ENCODE measurements at regions not wholly inside any gene's neighbourhood (a gene's known extent, or its start where the extent isn't known, plus 50 kb on each side); places are given as distances from the start of the nearest gene placed in this dataset.

- no peaks in the 10 kb centered on the region for H3F3A ChIP-seq (ENCODE audit: low read length, unreplicated experiment)
- no peaks in the 10 kb centered on the region for H3K79me2 ChIP-seq (ENCODE audit: low read length)
- TF ChIP-seq EZH2phosphoT487 (IDR thresholded peaks at IDR 0.05; ENCODE audit: borderline replicate concordance, low read length) (no peak), EZH2 (IDR thresholded peaks at IDR 0.05; ENCODE audit: low read length, unreplicated experiment) (no peak), CTCF (conservative IDR thresholded peaks at IDR 0.05; ENCODE audit: low read depth, low read length) (no peak)
- no peak overlapping the region for H3K4me3 ChIP-seq (ENCODE audit: low read length)
- DNase-seq (no peak), ATAC-seq (no peak)
- H3K9me2 ChIP-seq (replicated peaks; ENCODE audit: low read length) = no peaks in the 10 kb centered on the region
- no peak overlapping the region for H2AFZ ChIP-seq (ENCODE audit: low read length)
- H3K27ac ChIP-seq (ENCODE audit: low read length) = no peak overlapping the region
- no peaks in the 10 kb centered on the region for H3K4me1 ChIP-seq (ENCODE audit: insufficient read depth, low read length)
- no peaks in the 10 kb centered on the region for H3K36me3 ChIP-seq (ENCODE audit: low read depth, low read length)
- ChIA-PET CTCF (no interaction called here), POLR2A (ENCODE audit: unreplicated experiment) (no interaction called here)
- no peak overlapping the region for H3K4me2 ChIP-seq (ENCODE audit: low read length)
- H4K20me1 ChIP-seq (ENCODE audit: low read length) = no peaks in the 10 kb centered on the region
- intact Hi-C loops (cut with micrococcal nuclease) = no loop called here
- no TSS peak for BruUV-seq (replicated peaks)
- no peaks in the 10 kb centered on the region for H3K9me3 ChIP-seq (ENCODE audit: low read length)
- H3K27me3 ChIP-seq (ENCODE audit: low read length) = no peaks in the 10 kb centered on the region
- no peak overlapping the region for H3K9ac ChIP-seq (ENCODE audit: low read length)
Observed at GRCh38 chr1:177556163-177556562, 385.4 kb downstream of the BRINP2 start.

GRCh38 chr1:177547200-177547599, 376.4 kb downstream of the BRINP2 start:
- no TSS peak for BruUV-seq (replicated peaks)
- H3K4me2 ChIP-seq (ENCODE audit: low read length) = no peak overlapping the region
- H3K9ac ChIP-seq (ENCODE audit: low read length) = no peak overlapping the region
- no peaks in the 10 kb centered on the region for H3K27me3 ChIP-seq (ENCODE audit: low read length)
- TF ChIP-seq EZH2phosphoT487 (IDR thresholded peaks at IDR 0.05; ENCODE audit: borderline replicate concordance, low read length) (no peak), EZH2 (IDR thresholded peaks at IDR 0.05; ENCODE audit: low read length, unreplicated experiment) (no peak), CTCF (conservative IDR thresholded peaks at IDR 0.05; ENCODE audit: low read depth, low read length) (no peak)
- H3K4me1 ChIP-seq (ENCODE audit: insufficient read depth, low read length) = no peaks in the 10 kb centered on the region
- H3K79me2 ChIP-seq (ENCODE audit: low read length) = no peaks in the 10 kb centered on the region
- CTCF ChIA-PET = no interaction called here
- POLR2A ChIA-PET (ENCODE audit: unreplicated experiment) = no interaction called here
- no peak for DNase-seq
- H3F3A ChIP-seq (ENCODE audit: low read length, unreplicated experiment) = no peaks in the 10 kb centered on the region
- intact Hi-C loops (cut with micrococcal nuclease) = no loop called here
- H3K36me3 ChIP-seq (ENCODE audit: low read depth, low read length) = no peaks in the 10 kb centered on the region
- H3K9me3 ChIP-seq (ENCODE audit: low read length) = no peaks in the 10 kb centered on the region
- ATAC-seq = no peak
- H3K27ac ChIP-seq (ENCODE audit: low read length) = no peak overlapping the region
- no peaks in the 10 kb centered on the region for H4K20me1 ChIP-seq (ENCODE audit: low read length)
- no peaks in the 10 kb centered on the region for H3K9me2 ChIP-seq (replicated peaks; ENCODE audit: low read length)
- no peak overlapping the region for H3K4me3 ChIP-seq (ENCODE audit: low read length)
- H2AFZ ChIP-seq (ENCODE audit: low read length) = no peak overlapping the region

GRCh38 chr1:177546346-177546745, 375.6 kb downstream of the BRINP2 start:
- Histone ChIP-seq H3K79me2 (ENCODE audit: low read length) (no peaks in the 10 kb centered on the region), H2AFZ (ENCODE audit: low read length) (no peak overlapping the region), H3K27me3 (ENCODE audit: low read length) (no peaks in the 10 kb centered on the region), H3K9ac (ENCODE audit: low read length) (no peak overlapping the region), H3F3A (ENCODE audit: low read length, unreplicated experiment) (no peaks in the 10 kb centered on the region), H3K4me1 (ENCODE audit: insufficient read depth, low read length) (no peaks in the 10 kb centered on the region), H3K36me3 (ENCODE audit: low read depth, low read length) (no peaks in the 10 kb centered on the region), H3K4me2 (ENCODE audit: low read length) (no peak overlapping the region), H4K20me1 (ENCODE audit: low read length) (no peaks in the 10 kb centered on the region), H3K9me3 (ENCODE audit: low read length) (no peaks in the 10 kb centered on the region), H3K4me3 (ENCODE audit: low read length) (no peak overlapping the region), H3K9me2 (replicated peaks; ENCODE audit: low read length) (no peaks in the 10 kb centered on the region), H3K27ac (ENCODE audit: low read length) (no peak overlapping the region)
- no peak for ATAC-seq
- ChIA-PET CTCF (interaction anchor here (0.6 kb wide), 1 partner anchor 52 kb away, joined by 4 read pairs; no protein-coding TSS in a partner anchor), POLR2A (ENCODE audit: unreplicated experiment) (no interaction called here)
- DNase-seq = peak; percentile 4
- BruUV-seq (replicated peaks) = no TSS peak
- no peak for TF ChIP-seq EZH2 (IDR thresholded peaks at IDR 0.05; ENCODE audit: low read length, unreplicated experiment)
- TF ChIP-seq CTCF (conservative IDR thresholded peaks at IDR 0.05; ENCODE audit: low read depth, low read length) = no peak
- no peak for TF ChIP-seq EZH2phosphoT487 (IDR thresholded peaks at IDR 0.05; ENCODE audit: borderline replicate concordance, low read length)
- intact Hi-C loops (cut with micrococcal nuclease) = no loop called here

All from PC-3 (cell line).